HT1080 (cell line): ENCODE measurements at regions not wholly inside any gene's neighbourhood (a gene's known extent, or its start where the extent isn't known, plus 50 kb on each side); places are given as distances from the start of the nearest gene placed in this dataset.

Experiments
- DNase-seq: peaks from one replicate; pipeline ENCODE4 v3.0.0-alpha.2; 2015; ENCODE audit warnings: low read depth

DNA sequence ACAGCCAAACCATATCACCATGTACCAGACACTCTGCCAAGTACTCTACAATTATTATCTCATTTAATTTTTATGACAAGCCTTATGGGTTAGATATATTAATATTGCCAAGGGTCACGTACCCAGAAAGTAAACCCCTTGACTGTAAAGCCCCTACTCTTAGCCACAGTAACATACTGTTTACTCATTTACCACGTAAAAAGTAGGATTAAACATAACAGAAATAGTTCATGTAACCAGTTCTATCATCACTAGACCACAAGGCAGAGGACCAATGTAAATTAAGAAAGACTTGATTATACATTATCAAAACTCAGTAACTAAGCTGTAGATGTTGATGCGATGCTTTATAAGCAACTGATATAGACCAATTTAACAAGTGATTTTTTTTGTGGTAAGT, 101.5 kb upstream of the CNTNAP4 start:
- DNase-seq, result no peak

DNA sequence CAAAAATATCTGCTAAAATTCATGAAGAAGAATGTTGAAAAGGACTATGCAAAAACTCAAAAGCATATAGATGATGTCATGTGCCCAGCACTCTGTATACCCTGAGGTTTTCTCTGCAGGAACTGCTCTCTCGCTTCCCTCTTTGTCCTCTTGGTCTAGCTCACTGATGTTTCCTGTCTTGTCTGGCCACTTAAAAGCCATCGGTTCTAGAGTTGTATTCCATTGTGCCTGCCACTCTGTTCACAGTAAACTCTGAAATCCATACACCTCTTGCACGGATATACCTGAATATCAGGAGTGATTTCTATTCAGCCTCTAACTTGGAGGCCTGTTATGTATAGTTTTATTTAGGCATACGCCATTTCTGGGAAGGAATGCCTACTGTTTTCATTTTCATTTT, 101.0 kb upstream of the CNTNAP4 start:
- no peak for DNase-seq

DNA sequence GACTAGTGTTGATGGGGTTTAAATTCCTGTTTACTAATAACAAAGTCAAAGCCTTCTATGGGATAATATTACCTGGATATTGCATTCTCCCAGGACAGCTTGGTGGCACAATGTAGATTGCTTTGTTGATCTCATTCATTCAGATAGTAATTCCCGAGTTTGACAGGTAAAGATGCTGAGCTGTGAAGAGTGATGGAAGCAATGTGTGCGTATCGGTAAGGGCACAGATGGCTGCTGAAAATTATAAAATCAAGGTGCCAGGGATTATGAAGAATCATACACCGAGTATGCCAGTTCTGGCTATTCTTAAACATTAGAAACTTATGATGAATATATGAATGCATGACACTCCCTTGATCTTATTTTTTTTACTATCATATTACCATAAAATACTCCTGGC, 100.6 kb upstream of the CNTNAP4 start:
- DNase-seq, result no peak

DNA sequence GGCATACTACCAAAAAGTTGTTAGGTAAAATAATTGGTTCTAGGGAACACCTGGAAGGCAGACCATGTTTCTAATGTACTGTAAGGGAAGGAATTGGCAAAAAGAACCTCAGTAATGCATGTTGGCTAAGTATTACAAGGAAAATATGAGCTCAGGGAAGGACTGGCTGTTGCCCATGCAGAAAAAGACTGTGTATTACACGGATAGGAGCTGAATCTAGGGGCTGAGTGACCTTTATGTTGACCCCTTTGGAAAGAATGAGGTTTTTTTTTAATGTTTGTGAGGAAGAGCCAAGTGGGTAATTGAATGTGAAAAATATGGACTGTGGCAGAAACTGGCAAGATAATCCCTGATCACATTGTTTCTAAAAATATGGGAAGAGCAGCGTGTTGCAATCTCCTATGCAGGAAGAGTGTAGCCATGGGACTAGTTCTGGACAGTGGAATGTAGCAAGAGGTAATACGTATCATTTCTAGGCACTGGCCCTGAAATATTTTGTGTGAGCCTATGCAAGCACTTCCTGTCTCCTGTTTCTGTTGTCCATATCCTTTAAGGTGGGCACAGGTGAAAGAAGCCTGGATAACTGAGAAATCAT, 95.1 kb upstream of the CNTNAP4 start:
- DNase-seq, result no peak

DNA sequence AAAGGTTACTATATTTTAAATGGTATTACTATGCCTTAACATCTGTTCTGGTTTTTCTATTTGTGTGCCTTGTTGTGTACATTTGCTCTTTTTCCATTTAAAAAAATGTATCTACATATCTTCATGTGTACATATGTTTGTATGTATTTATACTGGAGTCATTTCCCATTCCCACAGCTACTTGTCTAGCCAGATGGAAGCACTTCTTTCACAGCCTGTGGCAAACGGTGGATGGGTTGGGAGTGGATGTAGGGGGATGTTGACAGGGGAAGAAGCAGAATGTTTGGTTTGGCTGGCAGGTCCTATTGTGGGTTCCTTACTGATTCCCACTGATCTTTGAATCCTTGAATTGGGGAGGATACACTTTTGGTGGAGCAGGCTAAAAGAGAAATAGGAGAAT, 93.6 kb upstream of the CNTNAP4 start:
- no peak for DNase-seq

DNA sequence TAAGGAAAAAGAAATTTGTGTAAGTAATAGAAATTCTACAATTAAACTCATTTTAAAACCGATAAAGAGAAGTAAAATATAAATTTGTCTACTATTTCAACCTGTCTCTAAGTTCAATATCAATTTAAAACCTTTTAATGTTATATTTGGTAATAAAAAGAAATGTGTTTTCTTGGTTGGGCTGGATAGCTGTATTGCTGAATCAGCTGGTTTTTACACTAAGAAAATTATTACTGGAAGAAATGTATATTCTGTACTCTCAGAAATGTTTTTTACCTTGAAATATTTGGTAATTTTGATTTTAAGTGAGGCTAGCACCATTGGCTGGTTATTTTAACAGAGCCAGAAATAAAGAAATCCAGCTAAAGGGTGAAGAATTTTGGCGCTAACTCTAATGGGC, 87.1 kb upstream of the CNTNAP4 start:
- DNase-seq, result no peak

DNA sequence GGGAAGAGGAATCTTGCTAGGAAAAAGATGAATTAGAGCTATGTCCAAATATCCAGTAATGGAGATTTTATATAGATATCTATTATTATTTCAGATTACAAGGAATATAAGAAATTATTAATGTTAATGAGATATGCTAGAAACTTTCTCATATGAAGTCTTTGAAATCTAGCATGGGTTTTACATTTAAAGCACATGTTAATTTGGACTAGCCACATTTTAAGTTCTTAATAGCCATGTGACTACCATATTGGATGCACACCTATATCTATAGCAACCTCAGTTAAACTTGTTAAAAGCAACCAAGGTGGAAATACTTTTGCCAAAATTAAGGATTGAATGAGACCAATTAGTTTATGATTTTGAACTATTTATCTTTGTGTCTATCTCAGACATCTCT, 86.7 kb upstream of the CNTNAP4 start:
- no peak for DNase-seq

DNA sequence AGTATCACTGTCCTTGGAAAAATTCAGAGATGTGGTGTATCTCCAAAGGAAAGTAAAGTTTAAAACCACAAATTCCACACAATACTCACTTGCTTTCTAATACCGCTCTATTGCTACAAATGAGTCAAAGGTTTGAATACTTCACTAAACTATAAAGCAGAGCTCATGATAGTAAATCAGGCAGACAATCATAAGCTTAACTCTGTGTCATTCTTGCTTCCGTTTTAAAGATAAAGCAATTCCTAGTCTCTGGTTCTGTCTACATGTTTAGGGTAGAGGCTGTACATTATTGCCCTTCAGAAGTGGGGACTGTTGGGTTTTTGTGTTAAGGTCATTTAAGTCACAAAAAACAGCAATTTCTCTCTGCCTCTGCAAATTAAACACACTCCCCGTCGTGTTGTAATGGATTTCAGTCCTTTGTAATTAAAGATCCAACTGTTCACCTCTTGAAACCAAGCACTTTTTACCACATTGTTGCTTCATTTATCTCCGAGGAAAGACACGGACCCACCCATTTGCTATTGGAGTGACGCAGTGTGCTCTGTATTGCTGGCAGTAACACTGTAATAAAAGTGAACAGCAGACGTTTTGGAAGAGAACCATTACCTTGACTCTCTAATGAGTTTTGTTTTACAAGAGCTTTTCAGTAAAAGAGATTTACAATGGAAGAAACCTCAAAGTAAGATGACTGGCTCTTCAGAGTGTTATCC, 83.1 kb upstream of the CNTNAP4 start:
- DNase-seq, result peak; percentile 44

DNA sequence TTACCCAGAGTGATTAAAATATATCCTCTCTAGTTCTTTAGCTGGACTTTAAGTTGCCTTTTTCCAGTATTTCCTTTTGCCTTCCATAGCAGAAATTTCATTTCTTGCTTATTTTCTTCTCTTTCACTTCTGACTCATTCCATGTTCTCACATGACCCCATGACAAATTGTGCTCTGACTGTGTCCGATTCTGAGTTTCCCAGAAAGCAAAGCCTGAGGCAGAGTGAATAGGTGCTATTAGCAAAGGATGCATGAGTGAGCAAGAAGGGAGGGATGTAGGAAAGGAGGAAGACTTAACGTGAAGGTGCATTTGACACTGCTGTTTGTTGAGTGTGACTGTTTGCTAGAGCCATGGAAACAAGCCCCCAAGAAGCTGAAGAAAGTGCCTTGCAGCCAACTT, 82.6 kb upstream of the CNTNAP4 start:
- peak; percentile 86 for DNase-seq

DNA sequence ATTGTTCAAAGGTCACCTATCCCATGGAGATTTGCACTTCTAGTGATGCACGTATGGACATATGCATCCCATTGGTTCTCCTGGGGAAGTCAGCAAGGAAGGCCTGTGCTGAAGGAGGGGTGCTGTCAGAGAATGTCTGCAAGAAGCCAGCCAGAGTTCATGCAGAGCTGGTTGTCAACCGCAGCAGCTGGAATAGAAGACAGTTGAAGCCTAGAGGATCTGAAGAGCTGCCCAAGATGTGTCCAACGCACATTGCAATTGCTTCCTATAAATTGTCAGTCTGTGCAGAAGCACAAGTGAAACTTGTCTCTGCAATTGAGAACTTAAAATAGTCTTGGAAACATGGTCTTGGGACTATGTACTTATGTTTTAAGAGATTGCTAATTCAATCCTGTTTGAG, 82.1 kb upstream of the CNTNAP4 start:
- no peak for DNase-seq

DNA sequence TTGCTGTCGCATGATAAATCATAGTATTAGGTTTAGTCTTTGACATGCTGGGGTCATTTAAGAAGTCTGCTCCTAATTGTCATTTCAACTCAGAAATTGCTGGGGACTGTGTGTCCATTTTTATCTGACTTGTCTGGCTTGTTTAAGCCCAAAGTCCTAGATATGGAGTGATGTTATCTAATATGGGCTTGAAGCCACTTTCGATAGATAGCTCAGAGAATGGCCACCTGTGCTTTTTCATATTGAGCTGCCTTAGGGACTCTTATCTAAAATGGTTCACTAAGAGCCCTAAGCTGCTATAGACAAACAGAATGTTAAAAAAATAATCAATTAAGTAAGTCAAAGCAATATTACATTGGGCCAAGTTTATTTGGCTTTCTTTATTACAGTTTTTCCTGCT, 81.6 kb upstream of the CNTNAP4 start:
- no peak for DNase-seq

DNA sequence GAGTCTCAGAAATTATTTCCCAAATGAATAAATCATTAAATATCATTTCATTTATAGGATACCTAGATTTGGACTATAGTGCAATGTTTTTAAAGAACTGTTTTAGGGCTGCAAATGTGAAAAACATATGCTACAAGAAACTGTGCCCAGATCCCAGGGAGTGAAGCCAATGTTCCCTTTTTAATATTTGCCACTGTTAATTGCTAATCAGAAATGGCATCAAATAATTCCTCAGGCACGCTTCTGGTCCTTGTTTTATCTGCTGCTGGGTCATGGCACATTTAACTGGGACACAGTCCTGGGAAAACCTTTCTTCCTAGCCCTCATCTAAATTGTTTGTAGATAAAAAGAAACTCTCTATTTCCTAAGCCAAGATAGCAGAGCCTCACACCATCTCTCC, 79.3 kb upstream of the CNTNAP4 start:
- DNase-seq, result no peak

DNA sequence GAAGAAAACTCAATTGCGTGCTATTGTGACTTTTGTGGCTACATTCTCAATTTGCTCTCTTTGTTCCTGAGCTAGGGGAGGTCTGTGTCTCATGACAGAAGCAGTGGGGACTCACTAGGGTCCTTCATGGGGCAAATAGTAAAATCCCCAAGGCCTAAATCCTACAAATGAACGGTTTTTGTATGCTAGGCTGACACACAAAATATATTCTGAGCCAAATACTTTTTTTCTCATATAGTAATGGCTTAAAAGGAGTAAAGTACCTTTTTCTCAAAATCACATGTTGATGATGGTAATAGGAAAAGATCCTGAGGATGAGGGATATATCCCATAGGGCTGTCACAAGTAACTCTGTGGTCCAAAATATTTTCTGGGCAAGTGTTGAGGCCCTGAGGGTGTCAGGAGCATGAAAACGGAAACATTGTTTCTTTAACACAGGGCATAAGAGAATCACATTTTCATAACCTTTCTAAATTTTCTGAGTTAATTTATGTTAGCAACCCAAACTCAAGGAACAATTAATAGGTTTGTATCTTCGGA, 77.5 kb upstream of the CNTNAP4 start:
- DNase-seq, result no peak

DNA sequence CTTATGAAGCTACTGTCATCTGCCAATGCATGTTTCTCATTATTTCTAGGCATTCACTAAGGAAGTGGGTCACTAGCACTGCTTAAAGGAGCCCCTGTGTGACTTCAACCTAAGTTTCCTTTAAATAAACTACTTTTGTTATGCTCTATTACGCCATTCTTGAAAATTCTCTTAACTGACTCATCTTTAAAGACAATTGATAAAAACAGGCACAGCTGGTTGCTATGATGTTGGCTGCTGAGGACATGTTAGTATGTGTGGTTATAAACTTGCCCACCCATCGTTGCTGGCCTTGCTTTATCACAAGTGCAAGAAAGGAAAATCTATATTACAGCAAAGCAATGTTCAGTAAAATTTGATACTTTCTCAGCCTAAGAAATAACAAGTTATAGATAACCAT, 75.8 kb upstream of the CNTNAP4 start:
- peak; percentile 11 for DNase-seq

DNA sequence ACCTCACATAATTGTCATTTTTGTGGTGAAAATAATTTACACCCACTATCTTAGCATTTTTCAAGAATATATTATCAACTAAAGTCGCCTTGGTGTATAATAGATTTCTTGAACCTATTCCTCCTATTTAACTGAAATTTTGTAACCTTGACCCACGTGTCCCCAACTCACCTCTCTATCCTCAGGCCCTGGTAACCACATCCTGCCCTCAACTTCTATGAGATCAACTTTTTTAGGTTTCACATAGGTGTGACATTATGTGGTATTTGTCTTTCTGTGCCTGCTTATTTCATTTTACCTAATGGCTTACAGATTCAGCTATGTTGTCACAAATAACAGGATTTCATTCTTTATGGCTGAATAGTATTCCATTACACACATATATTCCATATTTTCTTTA, 73.0 kb upstream of the CNTNAP4 start:
- DNase-seq, result no peak

DNA sequence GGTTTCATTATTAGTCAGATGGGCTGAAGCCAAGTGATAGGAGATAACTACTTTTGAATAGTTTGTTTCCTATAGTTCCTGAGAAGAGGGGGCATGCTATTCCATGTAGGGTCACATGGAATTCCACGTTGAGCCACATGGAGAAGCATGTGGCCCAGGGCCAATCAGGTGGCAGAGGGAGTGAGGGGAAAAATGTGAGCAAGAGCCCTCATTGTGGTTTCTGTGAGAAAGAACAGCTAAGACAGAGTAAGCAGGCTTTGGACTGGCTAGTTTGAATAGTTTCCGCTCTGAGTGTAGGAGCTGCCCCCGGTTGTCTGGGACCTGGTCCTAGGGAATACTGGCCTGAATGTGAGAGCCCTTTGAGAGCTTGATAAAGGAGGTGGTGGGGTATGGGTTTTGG, 69.9 kb upstream of the CNTNAP4 start:
- DNase-seq, result peak; percentile 26

DNA sequence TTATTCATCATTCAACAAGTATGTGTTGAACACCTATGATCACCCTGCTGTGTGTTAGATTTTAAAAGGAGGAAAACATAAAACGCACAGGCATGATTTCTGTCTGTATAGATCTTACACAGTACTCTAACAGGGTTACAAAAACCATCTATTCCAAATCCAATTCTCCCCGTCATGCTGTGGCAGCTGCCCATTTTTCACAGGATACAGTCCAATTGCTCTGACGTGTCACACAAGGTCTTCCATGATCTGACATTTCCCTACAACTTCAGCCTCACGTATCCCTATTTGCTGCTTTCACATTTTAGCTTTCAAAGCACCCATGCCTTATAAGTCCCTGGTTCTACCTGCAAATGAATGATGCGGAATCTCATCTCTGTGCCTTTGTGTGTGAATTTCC, 67.0 kb upstream of the CNTNAP4 start:
- DNase-seq, result no peak

DNA sequence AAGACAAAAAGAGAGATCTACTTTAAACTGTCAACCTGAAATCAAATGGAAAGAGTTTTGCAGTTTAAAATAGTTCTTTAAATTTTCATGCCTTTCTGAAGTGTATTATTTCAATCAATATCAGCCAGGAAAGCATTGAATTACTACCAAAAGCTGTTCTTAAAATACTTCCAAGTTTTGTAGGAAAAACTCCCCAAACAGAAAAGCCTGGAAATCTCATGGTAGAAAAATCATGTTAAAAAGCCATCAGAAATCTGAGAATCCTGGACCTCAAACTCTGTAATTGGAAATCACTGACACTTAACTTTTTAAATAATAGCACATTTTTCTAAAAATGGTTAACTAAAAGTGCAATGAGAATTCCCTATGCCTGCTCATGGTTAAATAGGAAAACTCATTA, 63.3 kb upstream of the CNTNAP4 start:
- no peak for DNase-seq

DNA sequence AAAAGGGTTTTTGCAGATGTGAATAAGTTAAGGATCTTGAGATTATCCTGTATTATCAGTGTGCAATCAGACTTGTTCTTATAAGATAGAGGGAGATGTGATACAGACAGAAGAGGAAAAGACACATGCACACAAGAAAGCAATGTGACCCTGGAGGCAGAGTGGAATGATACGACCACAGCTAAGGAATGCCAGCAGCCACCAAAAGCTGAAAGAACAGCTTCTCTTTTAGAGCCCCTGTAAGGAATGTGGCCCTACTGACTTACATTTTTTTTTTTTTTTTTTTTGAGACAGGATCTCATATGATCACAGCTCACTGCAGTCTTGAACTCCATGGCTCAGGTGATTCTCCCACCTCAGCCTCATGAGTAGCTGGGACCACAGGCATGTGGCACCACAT, 62.3 kb upstream of the CNTNAP4 start:
- no peak for DNase-seq

DNA sequence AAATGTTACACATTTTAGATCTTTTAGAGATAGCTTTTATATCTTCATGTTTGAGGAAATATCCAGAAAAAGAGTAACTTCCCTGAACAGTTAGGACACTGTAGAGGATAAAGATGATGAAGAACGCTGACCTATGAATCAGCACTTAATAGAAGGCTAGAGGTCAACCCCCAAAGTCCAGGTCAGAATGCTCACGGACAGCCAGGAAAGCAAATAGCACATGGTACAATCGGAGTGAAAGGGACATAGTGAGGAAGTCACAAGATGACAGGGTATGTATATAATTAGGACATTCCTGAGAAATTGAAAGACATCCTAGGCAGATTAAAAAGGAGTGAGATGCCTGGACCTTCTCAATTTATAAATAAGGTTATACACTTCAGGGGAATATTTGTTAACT, 55.1 kb upstream of the CNTNAP4 start:
- DNase-seq, result no peak

DNA sequence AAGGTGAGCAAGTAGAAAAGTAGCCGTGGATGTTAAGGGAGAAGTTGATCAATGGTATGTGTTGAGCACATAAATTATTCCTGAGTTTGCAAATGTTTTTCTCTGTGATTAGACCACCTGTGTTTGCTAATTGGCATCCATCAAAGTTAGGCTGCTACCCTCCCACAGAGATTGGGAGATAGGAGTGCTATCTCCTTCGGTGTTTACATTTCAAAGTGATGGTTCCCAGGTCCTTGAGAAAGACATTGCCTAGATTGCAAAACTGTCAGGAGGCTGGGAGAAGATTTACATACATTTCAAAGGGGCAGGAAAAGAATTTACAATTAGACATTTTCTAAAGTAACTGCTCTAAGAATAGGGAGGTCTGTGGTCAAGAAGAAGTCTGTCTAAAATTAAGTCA, 54.3 kb upstream of the CNTNAP4 start:
- no peak for DNase-seq

DNA sequence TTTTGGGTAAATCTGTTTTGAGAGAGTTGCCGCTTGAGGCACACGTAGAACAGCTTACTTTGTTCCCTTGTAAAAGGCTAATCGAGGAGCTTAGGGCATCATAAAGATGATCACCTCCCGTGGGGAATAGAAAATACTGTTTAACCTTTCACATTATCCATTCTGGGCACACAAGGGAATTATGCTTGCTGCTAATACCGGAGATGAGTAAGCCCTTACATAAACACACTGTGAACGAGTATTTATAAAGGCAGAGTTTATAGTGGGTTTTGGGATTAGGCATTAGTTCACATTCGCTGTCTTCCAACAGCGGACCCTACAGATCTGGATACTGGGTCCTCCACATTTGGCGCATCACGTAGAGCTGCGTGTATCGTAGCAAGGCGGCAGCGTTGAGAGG, 51.2 kb upstream of the CNTNAP4 start:
- peak; percentile 27 for DNase-seq

DNA sequence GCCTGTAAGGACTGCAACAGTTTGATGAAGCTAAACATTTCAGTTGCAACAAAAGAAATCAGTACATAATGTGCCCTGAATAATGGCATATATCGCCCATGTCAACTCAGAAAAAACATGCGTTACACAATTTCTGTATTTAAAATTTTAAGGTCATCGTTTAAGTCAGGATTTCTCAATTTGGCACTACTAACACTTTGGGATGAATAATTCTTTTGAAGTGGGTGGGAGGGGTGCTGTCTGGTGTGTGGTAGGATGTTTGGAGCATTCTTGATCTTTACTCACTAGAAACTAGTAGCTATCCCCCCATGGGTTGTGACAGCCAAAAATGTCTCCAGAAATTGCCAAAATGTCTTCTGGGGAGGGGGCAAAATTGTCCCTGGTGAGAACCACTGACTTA, 50.7 kb upstream of the CNTNAP4 start:
- DNase-seq, result no peak
